ENCODE measurements at regions not wholly inside any gene's neighbourhood (a gene's known extent, or its start where the extent isn't known, plus 50 kb on each side); places are given as distances from the start of the nearest gene placed in this dataset.
A peak's percentile ranks its signal among the peaks of the same experiment; 100 is the strongest.
"Not testable (repeated sequence)": the region's sequence is repeated elsewhere in the genome, so short reads cannot be mapped to it uniquely, and the experiment has no call there.

GRCh38 chr1:80155371-80155770, 1148.8 kb upstream of the ADGRL4 start:
- no peak for DNase-seq (ENCODE audit: low read depth, low spot score)
- H3K27ac ChIP-seq, result no peak overlapping the region

- no peak overlapping the region for H3K27ac ChIP-seq
- no peak for DNase-seq (ENCODE audit: low read depth, low spot score)
These were observed 1147.6 kb upstream of the ADGRL4 start for GRCh38 chr1:80154176-80154575.

GRCh38 chr1:80153762-80154161, 1147.2 kb upstream of the ADGRL4 start:
- DNase-seq (ENCODE audit: low read depth, low spot score), result no peak
- no peak overlapping the region for H3K27ac ChIP-seq

- no peak overlapping the region for H3K27ac ChIP-seq
- DNase-seq (ENCODE audit: low read depth, low spot score), result no peak
These were observed 1136.8 kb upstream of the ADGRL4 start for GRCh38 chr1:80143361-80143760.

GRCh38 chr1:80137946-80138602, 1131.5 kb upstream of the ADGRL4 start:
- not testable (repeated sequence) for H3K27ac ChIP-seq; DNase-seq (ENCODE audit: low read depth, low spot score)

- H3K27ac ChIP-seq, result no peak overlapping the region
- no peak for DNase-seq (ENCODE audit: low read depth, low spot score)
These were observed 1106.9 kb upstream of the ADGRL4 start for GRCh38 chr1:80113168-80114038.

GRCh38 chr1:80101159-80101558, 1094.6 kb upstream of the ADGRL4 start:
- no peak overlapping the region for H3K27ac ChIP-seq
- no peak for DNase-seq (ENCODE audit: low read depth, low spot score)

- DNase-seq (ENCODE audit: low read depth, low spot score), result no peak
- H3K27ac ChIP-seq, result no peak overlapping the region
These were observed 1093.2 kb upstream of the ADGRL4 start for GRCh38 chr1:80099713-80100112.

- H3K27ac ChIP-seq, result no peak overlapping the region
- DNase-seq (ENCODE audit: low read depth, low spot score), result no peak
These were observed 1078.5 kb upstream of the ADGRL4 start for GRCh38 chr1:80085067-80085466.

GRCh38 chr1:80083892-80084291, 1077.4 kb upstream of the ADGRL4 start:
- no peak overlapping the region for H3K27ac ChIP-seq
- no peak for DNase-seq (ENCODE audit: low read depth, low spot score)

- no peak overlapping the region for H3K27ac ChIP-seq
- no peak for DNase-seq (ENCODE audit: low read depth, low spot score)
These were observed 1069.9 kb upstream of the ADGRL4 start for GRCh38 chr1:80076469-80076868.

- H3K27ac ChIP-seq, result no peak overlapping the region
- DNase-seq (ENCODE audit: low read depth, low spot score), result no peak
These were observed 1068.8 kb upstream of the ADGRL4 start for GRCh38 chr1:80075351-80075750.

- no peak for DNase-seq (ENCODE audit: low read depth, low spot score)
- H3K27ac ChIP-seq, result no peak overlapping the region
These were observed 1066.0 kb upstream of the ADGRL4 start for GRCh38 chr1:80072563-80072962.

GRCh38 chr1:80066060-80066459, 1059.5 kb upstream of the ADGRL4 start:
- DNase-seq (ENCODE audit: low read depth, low spot score), result no peak
- no peak overlapping the region for H3K27ac ChIP-seq

- DNase-seq (ENCODE audit: low read depth, low spot score), result peak; percentile 39
- H3K27ac ChIP-seq, result peak overlapping the region; percentile 55
These were observed 1058.0 kb upstream of the ADGRL4 start for GRCh38 chr1:80064524-80064923.

- peak overlapping the region; percentile 53 for H3K27ac ChIP-seq
- no peak for DNase-seq (ENCODE audit: low read depth, low spot score)
These were observed 1053.4 kb upstream of the ADGRL4 start for GRCh38 chr1:80059940-80060339.

- DNase-seq (ENCODE audit: low read depth, low spot score), result peak; percentile 45
- peak overlapping the region; percentile 11 for H3K27ac ChIP-seq
These were observed 1049.6 kb upstream of the ADGRL4 start for GRCh38 chr1:80056179-80056578.

- DNase-seq (ENCODE audit: low read depth, low spot score), result peak; percentile 96
- H3K27ac ChIP-seq, result peak overlapping the region; percentile 50
These were observed 1047.6 kb upstream of the ADGRL4 start for GRCh38 chr1:80054129-80054528.

GRCh38 chr1:80053613-80054012, 1047.1 kb upstream of the ADGRL4 start:
- H3K27ac ChIP-seq, result peak overlapping the region; percentile 50
- no peak for DNase-seq (ENCODE audit: low read depth, low spot score)

- no peak for DNase-seq (ENCODE audit: low read depth, low spot score)
- H3K27ac ChIP-seq, result no peak overlapping the region
These were observed 1044.0 kb upstream of the ADGRL4 start for GRCh38 chr1:80050523-80050922.

GRCh38 chr1:80050085-80050484, 1043.6 kb upstream of the ADGRL4 start:
- DNase-seq (ENCODE audit: low read depth, low spot score), result no peak
- H3K27ac ChIP-seq, result no peak overlapping the region

- DNase-seq (ENCODE audit: low read depth, low spot score), result no peak
- peak overlapping the region; percentile 22 for H3K27ac ChIP-seq
These were observed 1042.2 kb upstream of the ADGRL4 start for GRCh38 chr1:80048716-80049115.
